CD4-positive, alpha-beta T cell treated with Interleukin-15 for 4 hours (primary cell): ENCODE measurements at regions not wholly inside any gene's neighbourhood (a gene's known extent, or its start where the extent isn't known, plus 50 kb on each side); places are given as distances from the start of the nearest gene placed in this dataset.
"Not testable (repeated sequence)": the region's sequence is repeated elsewhere in the genome, so short reads cannot be mapped to it uniquely, and the experiment has no call there.

ENCODE experiments used
- DNase-seq: peaks from one replicate; pipeline ENCODE4 v3.0.0-alpha.2; 2020; ENCODE audit warnings: low spot score

DNA sequence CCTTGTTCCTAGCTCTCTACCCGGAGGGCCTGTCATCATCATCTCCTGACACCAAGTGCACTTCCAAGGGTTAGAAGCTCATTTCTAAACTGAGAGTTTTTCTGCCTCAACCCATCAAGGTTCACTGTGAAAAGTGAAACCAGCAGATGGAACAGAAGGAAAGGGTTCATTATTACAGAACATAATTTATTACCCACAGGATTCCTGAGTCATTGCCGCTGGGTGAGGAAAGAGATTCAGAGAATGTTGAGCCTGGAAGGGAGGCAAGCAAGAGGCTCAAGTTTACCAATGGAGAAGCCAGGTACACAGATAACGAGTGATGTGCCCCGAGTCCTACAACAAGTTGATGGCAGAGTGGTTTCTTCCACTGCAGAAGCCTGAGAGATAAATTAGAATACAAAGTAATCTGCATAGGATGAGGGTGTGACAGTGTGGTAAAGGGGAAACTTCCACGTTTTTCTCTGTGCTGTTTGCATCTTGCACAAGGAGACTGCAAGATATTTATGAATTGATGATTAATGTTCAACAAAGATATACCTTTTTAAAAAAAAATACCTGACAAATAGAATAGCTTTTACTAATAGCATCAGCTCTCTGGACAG is 80.5 kb upstream of the SETMAR start:
- DNase-seq: no peak

DNA sequence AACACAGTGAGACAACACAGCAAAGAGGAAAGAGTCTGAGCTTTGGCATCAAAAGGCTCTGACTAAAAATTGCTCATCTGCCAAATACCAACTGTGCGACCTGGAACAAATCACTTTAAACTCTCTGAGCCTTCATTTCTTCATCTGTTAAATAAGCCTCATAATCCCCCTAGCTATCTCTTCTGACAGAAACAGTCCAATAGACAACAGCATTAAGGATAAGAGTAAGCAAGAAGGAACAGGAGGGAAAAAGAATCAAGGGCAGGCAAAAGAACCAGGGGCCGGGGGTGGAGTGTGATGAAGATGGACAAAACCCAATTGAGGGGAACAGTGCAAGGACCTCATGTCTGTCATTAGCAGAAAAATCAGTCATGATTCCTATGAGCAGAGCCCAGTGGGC is 79.4 kb upstream of the SETMAR start:
- DNase-seq: no peak

DNA sequence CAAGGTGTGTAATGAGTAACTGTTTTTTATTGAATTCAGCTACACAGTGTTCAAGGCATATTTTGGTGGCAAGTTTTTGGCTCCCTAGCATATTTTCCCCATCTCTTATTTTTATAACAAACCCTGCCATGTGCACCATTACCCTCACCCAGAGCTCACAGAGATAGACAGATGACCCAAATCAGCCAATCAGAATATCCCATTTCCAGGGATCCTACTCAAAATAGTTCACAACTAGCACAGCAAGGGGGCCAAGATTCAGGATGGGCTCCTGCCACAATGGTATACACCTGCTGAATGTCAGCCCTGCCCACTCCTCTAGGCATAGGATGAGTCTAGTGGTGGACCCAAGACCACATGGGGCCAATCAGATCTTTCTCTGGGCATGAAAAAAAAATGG is 78.8 kb upstream of the SETMAR start:
- no peak for DNase-seq

DNA sequence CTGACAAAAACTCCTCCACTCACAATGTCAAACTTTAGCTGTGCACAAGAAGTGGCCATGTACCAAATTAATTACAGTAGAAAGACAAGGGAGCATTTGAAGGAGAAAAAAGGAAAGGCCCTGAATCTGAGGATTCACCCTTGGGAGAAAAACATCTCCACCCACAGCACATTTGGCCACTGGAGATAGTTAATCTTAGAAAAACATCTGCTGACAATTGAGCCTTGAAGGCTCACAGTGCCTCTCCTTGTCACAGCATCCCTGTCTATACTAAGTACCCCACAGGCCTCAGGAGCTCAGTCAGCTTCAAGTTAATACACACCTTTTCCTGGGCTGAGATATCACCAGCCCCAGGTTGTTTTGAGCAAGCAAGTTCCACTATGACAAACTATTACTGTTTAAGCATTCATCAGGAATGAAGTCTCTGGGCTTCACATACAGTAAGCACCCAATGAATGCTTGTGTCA is 78.1 kb upstream of the SETMAR start:
- no peak for DNase-seq

DNA sequence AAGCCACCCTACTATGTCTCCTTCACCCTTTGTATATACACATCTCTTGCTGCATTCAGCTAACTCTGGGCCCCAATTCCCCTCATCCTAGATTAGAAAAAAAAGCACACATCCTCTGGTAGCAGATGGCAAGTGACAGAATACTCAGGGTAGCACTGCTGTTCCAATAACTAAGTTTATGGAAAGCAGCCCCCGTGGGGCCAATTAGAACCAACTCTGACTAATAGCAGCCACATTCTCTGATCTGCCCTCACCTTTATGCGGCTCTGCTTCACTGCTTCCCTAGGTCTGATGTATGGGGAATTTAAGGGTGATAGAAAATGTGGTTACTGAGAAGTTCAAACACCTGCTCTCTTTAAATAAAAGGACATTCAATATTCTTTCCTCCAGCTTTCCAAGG is 74.9 kb upstream of the SETMAR start:
- no peak for DNase-seq

DNA sequence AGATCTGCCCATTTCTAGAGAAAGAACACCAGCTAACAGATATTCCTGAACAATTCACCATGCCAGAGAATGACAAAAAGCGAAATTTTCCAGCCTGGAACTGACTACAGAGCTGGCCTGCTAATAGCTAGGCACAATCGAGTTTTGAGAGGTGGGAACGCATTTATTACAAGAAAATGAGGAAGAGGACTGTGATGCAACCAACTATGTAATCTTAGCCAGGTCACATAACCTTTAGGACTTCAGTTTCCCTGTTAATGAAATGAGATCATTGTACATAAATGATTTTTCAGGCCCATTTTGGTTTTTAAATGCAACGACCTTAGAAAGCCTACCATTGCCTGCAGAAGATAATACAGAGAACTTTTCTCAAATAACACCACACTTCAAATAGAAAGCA is 72.1 kb upstream of the SETMAR start:
- DNase-seq: no peak

DNA sequence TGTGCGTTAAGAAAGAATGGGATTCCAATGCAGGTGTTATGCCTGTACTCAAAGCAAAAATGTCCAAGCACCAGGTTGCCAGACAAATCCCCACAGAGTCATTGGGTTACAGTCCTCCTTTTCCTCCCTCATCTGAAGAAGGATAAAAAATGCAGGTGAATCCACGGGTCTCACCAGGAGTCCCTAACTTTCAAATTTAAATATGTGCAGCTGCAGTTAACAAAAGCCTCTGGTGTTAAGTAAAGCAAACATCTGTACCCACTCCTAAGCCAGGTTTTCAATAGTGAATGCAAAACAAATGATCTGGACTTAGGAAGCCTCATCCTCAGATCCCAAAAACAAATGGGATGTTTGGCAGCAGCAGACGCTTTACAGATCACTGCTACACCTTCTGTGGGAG is 70.4 kb upstream of the SETMAR start:
- no peak for DNase-seq

DNA sequence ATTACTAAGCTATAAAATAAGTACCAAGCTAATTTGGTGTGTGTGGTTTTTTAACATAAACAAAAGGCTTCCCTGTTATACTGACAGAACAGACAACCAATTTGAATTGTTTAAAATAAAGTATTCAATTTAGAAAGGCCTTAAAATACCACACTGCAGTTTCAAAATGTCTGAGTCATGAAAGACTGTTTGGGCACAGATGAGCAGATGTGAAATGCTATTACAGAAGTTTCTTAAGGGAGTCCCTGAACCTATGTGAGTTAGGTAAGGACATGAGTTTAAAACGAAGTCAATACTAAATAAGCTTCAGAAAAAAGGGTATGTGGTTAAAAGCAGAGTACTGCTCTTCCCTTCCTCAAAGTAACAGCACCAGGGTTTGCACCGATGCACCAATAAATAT is 69.7 kb upstream of the SETMAR start:
- no peak for DNase-seq

DNA sequence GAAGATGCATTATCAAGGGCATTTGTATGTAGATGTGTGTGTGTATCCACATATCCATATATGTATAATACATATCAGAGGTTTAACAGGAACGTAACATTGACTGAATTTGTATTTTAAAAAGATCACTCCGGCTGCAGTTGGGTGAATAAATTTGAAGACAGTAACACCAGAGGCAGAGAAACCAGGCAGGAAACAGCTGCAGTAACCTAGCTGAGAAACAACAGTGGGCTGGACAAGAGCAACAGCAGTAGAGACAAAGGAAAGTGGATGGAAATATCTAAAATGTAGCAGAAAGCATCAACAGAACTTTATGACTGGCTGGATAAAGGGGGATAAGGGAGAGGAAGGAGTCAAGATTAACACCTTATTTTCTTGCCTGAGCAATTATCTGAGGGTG is 68.3 kb upstream of the SETMAR start:
- DNase-seq: no peak

DNA sequence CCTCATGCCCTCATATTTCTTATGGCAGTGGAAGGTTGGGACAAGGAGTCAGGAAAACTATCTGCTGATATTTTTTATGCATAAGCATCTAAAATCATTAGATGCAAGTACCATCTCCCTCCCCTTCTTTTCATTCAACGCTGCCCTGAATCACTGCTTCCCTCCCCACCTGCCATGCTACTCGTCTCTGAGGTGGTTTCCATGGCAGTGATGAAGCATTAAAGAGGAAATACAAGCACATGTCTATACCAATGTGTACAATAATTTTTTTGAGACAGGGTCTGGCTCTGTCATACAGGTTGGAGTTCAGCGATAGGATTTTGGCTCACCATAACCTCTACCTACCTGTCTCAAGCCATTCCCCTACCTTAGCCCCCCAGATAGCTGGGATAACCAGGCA is 67.5 kb upstream of the SETMAR start:
- no peak for DNase-seq

DNA sequence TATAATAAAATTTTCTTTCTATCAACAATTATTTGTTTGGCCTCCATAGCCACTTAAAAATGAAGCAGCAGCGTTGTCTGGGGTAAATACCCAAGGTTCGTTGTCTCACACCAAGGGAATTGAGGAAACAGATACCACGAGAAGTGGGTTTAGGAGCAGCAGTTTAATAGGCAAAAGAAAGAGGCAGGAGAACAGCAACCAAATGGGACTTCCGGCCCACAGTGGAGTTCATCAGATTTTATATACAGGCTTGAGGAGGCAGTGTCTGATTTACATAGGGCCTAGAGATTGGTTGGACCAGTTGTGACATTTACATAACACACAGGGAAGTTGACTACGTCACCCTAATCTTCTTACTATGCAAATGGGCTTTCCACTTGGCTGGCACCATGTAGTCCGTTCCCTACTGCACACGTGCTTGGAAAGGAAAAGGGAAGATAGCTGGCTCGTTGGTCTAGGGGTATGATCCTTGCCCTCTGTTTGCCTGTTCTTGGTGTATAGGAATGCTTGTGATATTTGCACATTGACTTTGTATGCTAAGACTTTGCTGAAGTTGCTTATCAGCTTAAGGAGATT is 61.5 kb upstream of the SETMAR start:
- DNase-seq: no peak

DNA sequence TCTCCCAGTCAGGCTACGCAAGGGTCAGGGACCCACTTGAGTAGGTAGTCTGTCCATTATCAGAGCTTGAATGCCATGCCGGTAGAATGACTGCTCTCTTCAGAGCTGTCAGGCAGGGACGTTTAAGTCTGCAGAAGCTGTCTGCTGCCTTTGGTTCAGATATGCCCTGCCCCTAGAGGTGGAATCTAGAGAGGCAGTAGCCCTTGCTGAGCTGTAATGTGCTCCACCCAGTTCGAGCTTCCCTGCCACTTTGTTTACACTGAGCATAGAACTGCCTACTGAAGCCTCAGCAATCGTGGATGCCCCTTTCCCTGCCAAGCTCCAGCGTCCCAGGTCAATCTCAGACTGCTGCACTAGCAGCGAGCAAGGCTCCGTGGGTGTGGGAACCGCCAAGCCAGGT is 57.5 kb upstream of the SETMAR start:
- no peak for DNase-seq

DNA sequence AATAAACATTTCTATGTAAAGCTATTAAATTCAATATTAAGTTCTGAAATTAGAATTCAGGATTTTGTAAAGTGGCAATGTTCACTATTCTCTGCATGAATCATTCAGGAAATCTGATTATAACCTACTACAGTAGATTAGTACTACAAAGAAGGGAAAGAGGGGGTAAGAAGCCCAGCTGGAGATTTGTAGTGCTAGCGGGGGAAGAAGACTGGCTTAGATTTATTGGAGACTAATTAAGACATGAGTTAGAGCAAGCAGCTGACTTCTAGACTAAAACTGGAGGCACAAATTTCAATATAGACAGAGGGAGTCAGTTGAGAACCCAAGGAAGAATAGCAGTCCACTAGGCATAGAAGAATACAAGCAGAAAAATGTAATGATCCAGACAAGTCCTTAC is 55.8 kb upstream of the SETMAR start:
- DNase-seq: no peak

DNA sequence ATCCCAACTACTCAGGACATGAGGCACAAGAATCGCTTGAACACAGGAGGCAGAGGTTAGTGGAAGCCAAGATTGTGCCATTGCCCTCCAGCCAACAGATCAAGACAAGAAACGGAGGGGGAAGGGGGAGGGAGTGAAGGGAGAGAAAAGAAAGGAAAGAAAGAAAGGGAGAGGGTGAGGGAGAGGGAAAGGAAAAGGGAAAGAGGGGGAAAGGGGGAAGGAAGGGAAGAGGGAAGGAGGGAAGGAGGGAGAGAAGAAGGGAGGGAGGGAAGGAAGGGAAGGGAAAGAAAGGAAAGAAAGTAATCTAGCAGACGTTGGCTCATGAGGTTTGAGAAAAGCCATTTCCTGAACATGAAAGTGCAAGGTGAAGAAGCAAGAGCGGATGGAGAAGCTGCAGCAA is 53.1 kb upstream of the SETMAR start:
- DNase-seq: no peak

DNA sequence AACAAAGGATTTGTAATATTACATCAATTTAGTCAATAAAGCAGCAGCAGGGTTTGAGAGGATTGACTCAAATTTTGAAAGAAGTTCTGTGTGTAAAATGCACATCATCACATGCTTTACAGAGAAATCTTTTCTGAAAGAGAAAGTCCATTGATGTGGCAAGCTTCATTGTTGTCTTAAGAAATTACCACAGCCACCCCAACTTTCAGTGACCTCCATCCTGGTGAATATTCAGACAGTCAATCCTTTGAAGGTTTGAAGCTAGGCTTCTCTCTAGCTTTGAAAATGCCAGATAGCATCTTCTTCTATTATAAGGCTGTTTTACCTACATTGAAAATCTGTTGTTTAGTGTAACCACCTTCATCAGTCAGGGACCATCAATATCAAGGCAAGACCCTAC is 51.8 kb upstream of the SETMAR start:
- no peak for DNase-seq

DNA sequence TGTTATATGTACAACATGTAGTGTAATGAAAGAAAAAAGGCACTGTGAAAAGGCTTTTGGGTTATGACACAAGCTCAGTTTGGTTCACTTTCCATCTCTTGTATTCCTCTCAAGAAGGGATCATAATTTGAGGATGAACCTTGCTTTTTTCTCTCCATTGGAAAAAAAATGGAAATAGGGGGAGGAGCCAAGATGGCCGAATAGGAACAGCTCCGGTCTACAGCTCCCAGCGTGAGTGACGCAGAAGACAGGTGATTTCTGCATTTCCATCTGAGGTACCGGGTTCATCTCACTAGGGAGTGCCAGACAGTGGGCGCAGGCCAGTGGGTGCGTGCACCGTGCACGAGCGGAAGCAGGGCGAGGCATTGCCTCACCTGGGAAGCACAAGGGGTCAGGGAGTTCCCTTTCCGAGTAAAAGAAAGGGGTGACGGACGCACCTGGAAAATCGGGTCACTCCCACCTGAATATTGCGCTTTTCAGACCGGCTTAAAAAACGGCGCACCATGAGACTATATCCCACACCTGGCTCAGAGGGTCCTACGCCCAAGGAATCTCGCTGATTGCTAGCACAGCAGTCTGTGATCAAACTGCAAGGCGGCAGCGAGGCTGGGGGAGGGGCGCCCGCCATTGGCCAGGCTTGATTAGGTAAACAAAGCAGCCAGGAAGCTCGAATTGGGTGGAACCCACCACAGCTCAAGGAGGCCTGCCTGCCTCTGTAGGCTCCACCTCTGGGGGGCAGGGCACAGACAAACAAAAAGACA is 49.9 kb upstream of the SETMAR start:
- not testable (repeated sequence) for DNase-seq
